Spleen (tissue), 7 donors: ENCODE measurements at regions not wholly inside any gene's neighbourhood (a gene's known extent, or its start where the extent isn't known, plus 50 kb on each side); places are given as distances from the start of the nearest gene placed in this dataset.

Source experiments
- POLR2A ChIP-seq, 3 donors: fragments of 450-650 bp; IDR thresholded peaks; one replicate each; pipeline ENCODE4 v1.5.1; 2017; ENCODE audit warnings: antibody characterized with exemption in 3 of 3, mild to moderate bottlenecking in 1 of 3
- TF ChIP-seq, protein P1 (sequence below), 11 experiments: fragments of 200-600 bp in 7 of 11; fragments of 450-650 bp in 4 of 11; sonication (generic) in 4 of 11; IDR thresholded peaks in 8 of 11; conservative IDR thresholded peaks in 3 of 11; 1 replicate in 7 of 11; 2 replicates in 4 of 11; pipeline versions ENCODE4 v1.4.0 to v1.8.0; 2016 to 2021; ENCODE audit warnings: antibody characterized with exemption in 11 of 11, inconsistent platforms in 4 of 11, mild to moderate bottlenecking in 1 of 11
- donor health status: DM: no; HTN: no; CAD: no; lungs with moderate emphysema.
- donor health status: DM: no; HTN: no; CAD: no.
- donor health status: DM: no; HTN: no; CAD: no.

- TF ChIP-seq, protein P1, sequence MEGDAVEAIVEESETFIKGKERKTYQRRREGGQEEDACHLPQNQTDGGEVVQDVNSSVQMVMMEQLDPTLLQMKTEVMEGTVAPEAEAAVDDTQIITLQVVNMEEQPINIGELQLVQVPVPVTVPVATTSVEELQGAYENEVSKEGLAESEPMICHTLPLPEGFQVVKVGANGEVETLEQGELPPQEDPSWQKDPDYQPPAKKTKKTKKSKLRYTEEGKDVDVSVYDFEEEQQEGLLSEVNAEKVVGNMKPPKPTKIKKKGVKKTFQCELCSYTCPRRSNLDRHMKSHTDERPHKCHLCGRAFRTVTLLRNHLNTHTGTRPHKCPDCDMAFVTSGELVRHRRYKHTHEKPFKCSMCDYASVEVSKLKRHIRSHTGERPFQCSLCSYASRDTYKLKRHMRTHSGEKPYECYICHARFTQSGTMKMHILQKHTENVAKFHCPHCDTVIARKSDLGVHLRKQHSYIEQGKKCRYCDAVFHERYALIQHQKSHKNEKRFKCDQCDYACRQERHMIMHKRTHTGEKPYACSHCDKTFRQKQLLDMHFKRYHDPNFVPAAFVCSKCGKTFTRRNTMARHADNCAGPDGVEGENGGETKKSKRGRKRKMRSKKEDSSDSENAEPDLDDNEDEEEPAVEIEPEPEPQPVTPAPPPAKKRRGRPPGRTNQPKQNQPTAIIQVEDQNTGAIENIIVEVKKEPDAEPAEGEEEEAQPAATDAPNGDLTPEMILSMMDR (IDR thresholded peaks at IDR 0.05 in 8 of 11, conservative IDR thresholded peaks at IDR 0.05 in 3 of 11) = no peak
- TF ChIP-seq POLR2A (IDR thresholded peaks at IDR 0.05) = no peak
Observed at GRCh38 chr14:101503431-101504095, 57.7 kb upstream of the DIO3 start.
